ENCODE measurements at regions not wholly inside any gene's neighbourhood (a gene's known extent, or its start where the extent isn't known, plus 50 kb on each side); places are given as distances from the start of the nearest gene placed in this dataset.
A peak's percentile ranks its signal among the peaks of the same experiment; 100 is the strongest.

DNA sequence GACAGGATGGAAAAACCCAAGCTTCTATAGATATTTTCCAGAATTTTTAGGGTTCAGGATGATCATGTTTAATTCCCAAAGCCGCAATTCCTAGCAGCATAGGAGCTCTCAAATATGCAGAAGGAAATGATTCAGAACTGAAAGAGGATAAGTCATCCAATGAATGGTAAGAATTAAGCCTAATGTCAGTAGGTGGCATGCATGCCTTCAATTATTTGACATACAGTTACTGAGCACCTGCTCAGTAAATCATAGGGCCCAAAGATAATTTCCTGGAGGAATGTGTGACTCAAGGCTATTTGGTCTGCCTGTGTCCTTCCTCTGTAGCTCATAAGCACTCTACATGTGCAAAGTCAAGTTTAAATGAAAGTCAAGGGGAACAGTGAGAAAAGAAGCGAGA lies 116.8 kb upstream of the SLC38A4 start:
- intact Hi-C loops (cut with micrococcal nuclease), result no loop called here
- Mint-ChIP-seq H3K4me1 (ENCODE audit: low read depth) (peaks cover 6% of the 10 kb centered on the region), H3K36me3 (ENCODE audit: low read depth) (no peaks in the 10 kb centered on the region), H3K4me3 (no peak overlapping the region), H3K27me3 (no peaks in the 10 kb centered on the region), H3K27ac (no peak overlapping the region), H3K9me3 (no peaks in the 10 kb centered on the region)

DNA sequence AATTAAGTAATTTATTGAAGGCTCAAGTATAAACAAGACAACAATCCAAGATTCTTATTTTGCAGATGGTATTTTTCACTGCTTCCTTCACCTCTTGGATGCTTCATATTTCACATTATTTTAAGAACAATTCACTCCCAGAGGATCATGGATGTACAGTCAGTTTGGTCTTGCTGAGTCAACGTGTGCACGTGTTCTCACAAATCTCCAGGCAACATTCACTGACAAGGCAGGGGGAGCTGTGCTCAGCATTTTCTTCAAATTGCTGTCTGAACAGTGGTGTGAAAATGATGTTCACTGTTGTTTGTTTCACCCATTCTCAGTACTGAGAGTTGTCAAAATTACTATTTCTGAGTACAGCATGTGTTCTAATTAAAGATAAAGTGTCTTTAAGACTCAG lies 118.3 kb upstream of the SLC38A4 start:
- Mint-ChIP-seq H3K9me3 (no peaks in the 10 kb centered on the region), H3K27me3 (no peaks in the 10 kb centered on the region), H3K4me3 (no peak overlapping the region), H3K27ac (no peak overlapping the region), H3K4me1 (ENCODE audit: low read depth) (peaks cover 6% of the 10 kb centered on the region), H3K36me3 (ENCODE audit: low read depth) (no peaks in the 10 kb centered on the region)
- intact Hi-C loops (cut with micrococcal nuclease), result no loop called here

DNA sequence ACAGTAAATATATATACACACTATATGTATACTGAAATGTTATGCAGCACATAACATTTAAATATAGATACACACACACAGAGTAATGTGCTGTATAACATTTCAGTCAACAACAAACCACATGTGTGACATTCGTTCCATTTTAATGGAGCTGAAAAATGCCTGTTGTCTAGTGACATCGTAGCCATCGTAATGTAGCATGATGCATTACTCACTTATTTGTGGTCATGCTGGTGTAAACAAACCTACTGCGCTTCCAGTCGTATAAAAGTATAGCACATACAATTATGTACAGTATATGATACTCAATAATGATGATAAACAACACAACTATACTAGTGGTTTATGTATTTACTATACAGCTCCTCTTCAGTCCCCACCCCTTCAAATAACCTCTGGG lies 119.0 kb upstream of the SLC38A4 start:
- intact Hi-C loops (cut with micrococcal nuclease), result no loop called here
- Mint-ChIP-seq H3K36me3 (ENCODE audit: low read depth) (no peaks in the 10 kb centered on the region), H3K4me3 (no peak overlapping the region), H3K27me3 (no peaks in the 10 kb centered on the region), H3K27ac (no peak overlapping the region), H3K4me1 (ENCODE audit: low read depth) (peaks cover 6% of the 10 kb centered on the region), H3K9me3 (no peaks in the 10 kb centered on the region)

DNA sequence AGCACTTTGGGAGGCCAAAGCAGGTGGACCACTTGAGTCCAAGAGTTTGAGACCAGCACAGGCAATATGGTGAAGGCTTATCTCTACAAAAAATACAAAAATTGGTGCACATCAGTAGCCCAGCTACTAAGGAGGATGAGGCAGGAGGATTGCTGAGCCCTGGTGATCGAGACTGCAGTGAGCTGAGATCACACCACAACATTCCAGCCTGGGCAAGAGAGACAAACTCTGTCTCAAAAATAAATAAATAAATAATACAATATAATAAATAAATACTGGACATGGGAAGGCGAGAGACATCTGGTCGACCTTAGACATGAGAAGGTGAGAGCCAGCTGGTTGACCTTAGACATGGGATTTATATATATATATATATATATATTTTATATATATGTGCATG lies 119.8 kb upstream of the SLC38A4 start:
- Mint-ChIP-seq H3K36me3 (ENCODE audit: low read depth) (no peaks in the 10 kb centered on the region), H3K4me1 (ENCODE audit: low read depth) (peaks cover 6% of the 10 kb centered on the region), H3K4me3 (no peak overlapping the region), H3K27me3 (no peaks in the 10 kb centered on the region), H3K9me3 (no peaks in the 10 kb centered on the region), H3K27ac (no peak overlapping the region)
- intact Hi-C loops (cut with micrococcal nuclease), result no loop called here

DNA sequence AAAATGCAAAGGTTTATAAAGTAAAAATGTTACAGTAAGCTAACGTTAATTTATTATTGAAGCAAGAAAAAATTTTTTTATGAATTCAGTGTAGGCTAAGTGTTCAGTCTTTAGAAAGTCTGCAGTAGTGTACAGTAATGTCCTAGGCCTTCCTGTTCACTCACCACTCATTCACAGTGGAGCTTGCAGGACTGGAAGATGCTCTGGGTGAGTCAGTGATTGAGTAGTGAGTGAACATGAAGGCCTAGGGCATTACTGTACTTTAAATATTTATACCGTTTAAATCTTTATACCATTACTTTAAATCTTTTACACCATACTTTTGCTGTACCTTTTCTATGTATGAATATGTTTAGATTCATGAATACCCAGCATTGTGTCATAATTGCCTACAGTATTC lies 120.3 kb upstream of the SLC38A4 start:
- Mint-ChIP-seq H3K4me1 (ENCODE audit: low read depth) (peaks cover 6% of the 10 kb centered on the region), H3K36me3 (ENCODE audit: low read depth) (no peaks in the 10 kb centered on the region), H3K27me3 (no peaks in the 10 kb centered on the region), H3K27ac (no peak overlapping the region), H3K4me3 (no peak overlapping the region), H3K9me3 (no peaks in the 10 kb centered on the region)
- intact Hi-C loops (cut with micrococcal nuclease), result no loop called here

DNA sequence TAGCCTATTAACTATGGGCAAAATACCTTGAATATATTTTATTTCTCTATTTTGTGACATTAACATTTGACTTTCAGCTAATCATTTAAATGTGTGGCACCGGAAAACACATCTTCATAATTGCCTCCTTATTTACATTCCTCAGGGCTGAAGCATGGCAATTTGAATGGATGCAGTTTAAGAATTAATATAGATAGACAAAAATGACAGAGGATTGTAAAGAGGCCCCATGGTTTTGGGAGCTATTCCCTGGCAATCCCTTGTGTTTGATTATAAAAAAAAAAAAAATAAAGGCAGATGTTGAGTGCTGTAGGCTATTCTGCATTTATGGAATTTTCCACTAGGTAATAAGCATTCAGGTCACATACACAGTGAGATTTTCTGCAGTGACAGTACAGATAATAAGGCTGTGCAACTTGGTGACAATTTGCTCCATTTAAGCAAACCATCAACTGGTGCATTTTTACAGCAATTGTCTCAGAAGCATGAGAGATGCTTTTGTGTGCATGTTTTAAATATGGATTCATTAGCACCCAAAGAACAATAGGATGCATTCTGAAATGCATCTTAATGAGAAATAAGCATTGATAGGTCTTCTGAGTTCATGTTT lies 123.2 kb upstream of the SLC38A4 start:
- Mint-ChIP-seq H3K36me3 (ENCODE audit: low read depth) (no peaks in the 10 kb centered on the region), H3K4me1 (ENCODE audit: low read depth) (peaks cover 6% of the 10 kb centered on the region), H3K9me3 (no peaks in the 10 kb centered on the region), H3K27me3 (no peaks in the 10 kb centered on the region), H3K27ac (no peak overlapping the region), H3K4me3 (no peak overlapping the region)
- intact Hi-C loops (cut with micrococcal nuclease), result no loop called here

DNA sequence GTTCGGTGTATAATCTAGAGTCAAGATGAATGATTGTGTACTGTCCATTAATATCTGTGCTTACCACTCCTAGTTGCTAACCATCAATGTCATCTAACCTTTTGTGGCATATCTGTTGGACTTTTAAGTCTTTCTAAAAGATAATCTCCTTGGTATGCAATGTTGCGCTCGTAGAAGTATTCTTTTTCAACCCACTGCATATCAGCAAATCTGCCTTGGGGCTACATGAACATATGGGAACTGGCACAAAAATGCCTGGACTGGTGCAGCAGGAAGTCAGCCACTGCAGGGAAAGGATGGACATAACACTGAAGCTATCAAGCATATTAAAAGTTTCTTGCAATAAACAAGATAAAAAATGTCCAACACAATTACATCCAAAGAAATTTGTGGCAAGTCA lies 124.3 kb upstream of the SLC38A4 start:
- H3K9me3 Mint-ChIP-seq, result no peaks in the 10 kb centered on the region
- no peaks in the 10 kb centered on the region for H3K36me3 Mint-ChIP-seq (ENCODE audit: low read depth)
- no peaks in the 10 kb centered on the region for H3K27me3 Mint-ChIP-seq
- no peak overlapping the region for H3K27ac Mint-ChIP-seq
- peaks cover 6% of the 10 kb centered on the region for H3K4me1 Mint-ChIP-seq (ENCODE audit: low read depth)
- no peak overlapping the region for H3K4me3 Mint-ChIP-seq
- intact Hi-C loops (cut with micrococcal nuclease), result no loop called here

DNA sequence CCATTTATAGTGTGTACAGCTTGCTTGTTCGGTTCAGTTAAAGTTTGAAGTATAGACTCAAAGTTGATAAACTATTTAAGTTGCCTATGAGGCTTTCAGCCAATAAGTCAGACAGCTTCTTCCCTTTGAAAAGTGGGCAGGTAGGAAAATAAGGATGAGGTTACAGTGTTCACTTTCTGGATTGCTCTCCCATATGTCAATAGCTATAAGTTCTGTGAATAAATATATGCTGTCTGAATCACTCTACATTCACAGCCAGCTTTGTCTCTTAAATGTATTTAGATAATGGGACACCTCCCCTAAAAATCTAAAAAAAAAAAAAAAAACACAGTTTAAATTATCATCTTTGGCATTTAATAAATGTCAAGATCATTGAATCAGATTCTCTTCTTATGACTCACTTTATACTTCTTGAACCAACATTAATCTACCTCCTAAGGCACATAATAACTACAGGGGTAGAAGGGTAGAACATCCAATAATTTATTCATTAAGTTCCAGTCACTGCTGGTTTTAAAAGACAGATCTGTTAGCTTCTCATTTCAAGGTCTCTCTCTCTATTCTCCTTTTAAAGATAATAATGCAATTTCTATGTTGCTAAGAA lies 126.4 kb upstream of the PCED1B start:
- H3K36me3 Mint-ChIP-seq (ENCODE audit: low read depth), result no peaks in the 10 kb centered on the region
- H3K4me3 Mint-ChIP-seq, result no peak overlapping the region
- H3K4me1 Mint-ChIP-seq (ENCODE audit: low read depth), result peaks cover 13% of the 10 kb centered on the region
- H3K9me3 Mint-ChIP-seq, result no peaks in the 10 kb centered on the region
- intact Hi-C loops (cut with micrococcal nuclease), result no loop called here
- H3K27ac Mint-ChIP-seq, result no peak overlapping the region
- no peaks in the 10 kb centered on the region for H3K27me3 Mint-ChIP-seq

DNA sequence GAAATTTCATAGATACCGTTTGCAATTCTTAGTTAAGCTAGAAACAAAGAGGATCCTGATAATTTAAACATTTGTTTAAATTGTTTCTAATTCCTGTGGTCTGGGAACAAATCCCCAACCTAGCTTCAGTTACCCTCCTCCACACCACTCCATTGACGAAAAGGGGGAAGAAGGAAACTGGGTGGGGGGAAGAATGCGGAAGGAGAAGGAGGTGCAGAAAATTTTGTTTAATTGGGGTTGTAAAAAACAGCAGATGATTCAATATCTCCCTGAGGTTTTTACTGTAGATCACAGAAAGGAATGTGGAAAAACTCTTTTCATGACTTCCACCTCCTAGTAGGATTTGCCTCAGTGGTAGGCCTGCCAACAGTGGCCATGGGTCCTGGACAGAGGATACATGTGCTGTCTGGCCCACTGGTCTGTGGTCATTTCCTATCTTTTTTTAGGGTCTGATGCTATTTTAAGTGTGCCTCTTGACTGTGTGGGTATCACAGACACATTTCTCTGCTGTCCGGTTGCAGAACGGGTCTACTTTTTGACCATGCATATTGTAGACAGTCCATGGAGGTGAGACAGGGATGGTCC lies 122.9 kb upstream of the PCED1B start:
- Mint-ChIP-seq H3K27ac (peak overlapping the region; percentile 52), H3K27me3 (no peaks in the 10 kb centered on the region), H3K4me1 (ENCODE audit: low read depth) (peaks cover 13% of the 10 kb centered on the region), H3K9me3 (no peaks in the 10 kb centered on the region), H3K36me3 (ENCODE audit: low read depth) (no peaks in the 10 kb centered on the region), H3K4me3 (no peak overlapping the region)
- intact Hi-C loops (cut with micrococcal nuclease), result no loop called here

DNA sequence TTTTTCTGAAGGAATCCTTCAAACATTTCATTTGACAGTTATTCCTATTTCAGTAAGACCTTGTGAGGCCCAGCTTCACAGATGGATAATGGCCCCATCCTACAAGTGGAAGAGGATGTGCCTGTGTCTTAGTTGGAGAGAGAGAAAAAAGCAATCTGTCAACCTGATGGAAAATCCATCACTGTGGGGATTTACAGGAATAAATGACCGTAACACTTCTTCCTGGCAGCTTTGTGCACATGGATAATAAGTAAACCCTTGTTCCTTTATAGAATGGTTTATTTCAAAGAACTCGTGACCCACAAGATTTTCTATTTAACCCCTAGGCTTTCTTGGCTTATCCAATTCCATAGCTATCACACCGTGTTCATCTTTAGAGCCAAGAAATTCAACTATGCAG lies 121.4 kb upstream of the PCED1B start:
- Mint-ChIP-seq H3K27me3 (no peaks in the 10 kb centered on the region), H3K4me1 (ENCODE audit: low read depth) (peaks cover 13% of the 10 kb centered on the region), H3K27ac (no peak overlapping the region), H3K4me3 (no peak overlapping the region), H3K36me3 (ENCODE audit: low read depth) (no peaks in the 10 kb centered on the region), H3K9me3 (no peaks in the 10 kb centered on the region)
- intact Hi-C loops (cut with micrococcal nuclease), result no loop called here

DNA sequence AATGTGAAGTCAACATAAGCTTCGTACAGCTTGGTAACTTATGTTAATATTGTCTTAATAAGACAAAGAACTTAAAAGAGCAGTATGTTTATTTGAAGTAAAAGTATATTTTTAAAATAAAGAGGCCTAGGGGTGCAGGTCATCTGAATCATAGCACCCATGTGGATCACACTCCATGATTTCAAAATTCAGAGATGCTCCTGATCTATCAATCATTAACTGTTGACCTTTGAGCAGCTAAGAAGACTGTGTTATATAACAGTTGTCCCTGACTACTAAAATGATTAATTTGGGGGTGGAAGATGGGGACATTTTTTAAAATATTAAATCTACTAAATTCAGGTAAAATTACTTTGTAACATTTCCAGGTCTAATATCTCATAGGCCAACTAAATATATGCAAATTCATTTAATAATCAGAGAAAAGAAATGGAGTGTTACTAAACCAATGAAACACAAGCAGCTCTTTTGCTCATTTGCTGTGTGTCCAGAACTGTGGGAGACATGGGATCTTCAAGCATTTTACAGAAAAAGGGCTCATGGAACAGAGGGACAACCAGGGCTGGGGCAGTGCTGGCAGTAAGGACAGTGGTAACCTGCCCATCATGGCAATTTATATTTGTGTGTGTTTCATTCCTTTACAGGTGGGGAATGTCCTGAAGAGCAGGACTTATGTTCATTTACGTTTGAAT lies 120.7 kb upstream of the PCED1B start:
- no peaks in the 10 kb centered on the region for H3K36me3 Mint-ChIP-seq (ENCODE audit: low read depth)
- intact Hi-C loops (cut with micrococcal nuclease), result no loop called here
- no peaks in the 10 kb centered on the region for H3K27me3 Mint-ChIP-seq
- H3K4me1 Mint-ChIP-seq (ENCODE audit: low read depth), result peaks cover 13% of the 10 kb centered on the region
- H3K9me3 Mint-ChIP-seq, result no peaks in the 10 kb centered on the region
- H3K4me3 Mint-ChIP-seq, result no peak overlapping the region
- no peak overlapping the region for H3K27ac Mint-ChIP-seq

DNA sequence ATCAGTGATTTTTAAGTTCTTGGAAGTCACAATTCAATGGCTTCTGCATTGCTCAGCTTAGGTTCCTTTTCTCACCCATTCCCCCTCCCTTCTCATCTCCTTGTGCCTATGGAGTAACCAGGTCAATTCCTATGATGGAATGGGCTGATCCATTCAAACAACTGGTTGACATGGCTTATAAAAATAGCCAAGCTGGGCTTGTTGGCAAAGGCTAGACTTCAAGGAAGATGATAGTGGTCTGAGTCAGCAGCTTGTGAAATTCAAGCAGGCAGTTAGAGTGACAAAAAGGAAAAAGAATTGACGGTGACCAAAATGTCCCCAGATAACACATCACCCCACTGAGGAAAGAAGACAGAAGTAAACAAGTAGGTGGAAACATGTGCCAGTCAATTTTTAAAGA lies 119.9 kb upstream of the PCED1B start:
- no peak overlapping the region for H3K27ac Mint-ChIP-seq
- H3K4me3 Mint-ChIP-seq, result no peak overlapping the region
- H3K27me3 Mint-ChIP-seq, result no peaks in the 10 kb centered on the region
- H3K36me3 Mint-ChIP-seq (ENCODE audit: low read depth), result no peaks in the 10 kb centered on the region
- peaks cover 13% of the 10 kb centered on the region for H3K4me1 Mint-ChIP-seq (ENCODE audit: low read depth)
- H3K9me3 Mint-ChIP-seq, result no peaks in the 10 kb centered on the region
- intact Hi-C loops (cut with micrococcal nuclease), result no loop called here

DNA sequence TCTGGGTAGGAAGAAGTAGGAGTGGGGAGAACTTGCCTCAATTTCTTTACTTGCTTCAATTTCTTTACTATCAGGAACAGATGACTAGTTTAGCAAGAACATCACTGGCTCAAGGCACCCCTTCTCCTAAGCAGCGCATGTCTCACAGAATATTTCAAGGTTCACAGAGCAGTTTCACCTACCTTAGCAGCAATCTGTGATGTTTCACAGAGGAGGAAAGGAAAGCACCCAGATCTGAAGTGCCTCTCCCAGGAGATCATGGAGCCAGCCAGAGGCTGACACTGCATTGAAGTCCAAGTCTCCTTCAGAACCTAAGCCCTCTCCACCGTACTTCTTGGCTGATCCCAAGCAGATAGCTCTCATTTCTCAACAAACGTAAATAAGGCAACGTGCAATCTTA lies 118.7 kb upstream of the PCED1B start:
- Mint-ChIP-seq H3K9me3 (no peaks in the 10 kb centered on the region), H3K4me1 (ENCODE audit: low read depth) (peaks cover 12% of the 10 kb centered on the region), H3K27ac (no peak overlapping the region), H3K27me3 (no peaks in the 10 kb centered on the region), H3K36me3 (ENCODE audit: low read depth) (no peaks in the 10 kb centered on the region), H3K4me3 (no peak overlapping the region)
- intact Hi-C loops (cut with micrococcal nuclease), result no loop called here

DNA sequence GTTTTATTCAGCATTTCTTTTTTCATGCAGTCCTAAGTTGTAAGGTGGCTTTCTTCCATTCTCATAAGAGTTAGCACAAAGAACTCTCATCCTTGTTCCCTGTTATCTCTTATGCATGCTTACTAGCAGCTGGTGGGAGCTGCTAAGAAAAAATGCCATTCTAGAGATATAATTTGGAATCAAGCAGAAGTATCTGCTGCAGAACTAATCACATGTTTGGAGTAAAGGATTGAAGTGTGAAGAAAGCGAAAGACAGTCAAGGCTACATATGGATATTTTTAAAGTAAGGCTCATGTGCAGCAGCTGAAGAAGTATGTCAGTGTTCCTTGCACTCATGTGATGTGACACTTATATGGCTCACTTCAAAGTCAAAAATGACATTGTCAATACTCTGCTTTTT lies 116.2 kb upstream of the PCED1B start:
- Mint-ChIP-seq H3K9me3 (no peaks in the 10 kb centered on the region), H3K4me1 (ENCODE audit: low read depth) (no peaks in the 10 kb centered on the region), H3K36me3 (ENCODE audit: low read depth) (no peaks in the 10 kb centered on the region), H3K4me3 (no peak overlapping the region), H3K27me3 (no peaks in the 10 kb centered on the region), H3K27ac (no peak overlapping the region)
- intact Hi-C loops (cut with micrococcal nuclease), result no loop called here
